CD4-positive, alpha-beta T cell treated with Interleukin-4 for 1 hour (primary cell): ENCODE measurements at regions not wholly inside any gene's neighbourhood (a gene's known extent, or its start where the extent isn't known, plus 50 kb on each side); places are given as distances from the start of the nearest gene placed in this dataset.
A peak's percentile ranks its signal among the peaks of the same experiment; 100 is the strongest.

Experiments
- DNase-seq, 2 donors: peaks; one replicate each; pipeline ENCODE4 v3.0.0-alpha.2; 2020 to 2022

DNA sequence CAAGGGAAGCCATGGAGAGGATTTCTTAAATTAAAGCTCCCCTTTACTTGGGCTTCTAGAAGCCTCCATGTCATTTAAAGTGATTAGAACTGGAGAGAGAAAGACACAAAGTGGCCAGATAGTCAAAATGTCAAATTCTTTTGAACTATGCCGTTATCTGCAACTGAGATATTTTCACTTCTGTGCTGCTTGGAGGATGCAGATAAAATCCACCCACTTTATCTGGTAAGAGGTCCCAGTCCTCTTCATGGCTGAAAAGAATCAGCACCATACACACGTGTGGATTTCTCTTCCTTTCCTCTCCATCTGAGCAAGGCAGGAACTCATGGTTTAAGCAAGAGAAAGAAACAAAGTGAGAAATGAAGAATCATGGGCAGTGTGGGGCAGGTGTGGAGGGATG is 276.9 kb upstream of the RUNX1 start:
- DNase-seq, result no peak

DNA sequence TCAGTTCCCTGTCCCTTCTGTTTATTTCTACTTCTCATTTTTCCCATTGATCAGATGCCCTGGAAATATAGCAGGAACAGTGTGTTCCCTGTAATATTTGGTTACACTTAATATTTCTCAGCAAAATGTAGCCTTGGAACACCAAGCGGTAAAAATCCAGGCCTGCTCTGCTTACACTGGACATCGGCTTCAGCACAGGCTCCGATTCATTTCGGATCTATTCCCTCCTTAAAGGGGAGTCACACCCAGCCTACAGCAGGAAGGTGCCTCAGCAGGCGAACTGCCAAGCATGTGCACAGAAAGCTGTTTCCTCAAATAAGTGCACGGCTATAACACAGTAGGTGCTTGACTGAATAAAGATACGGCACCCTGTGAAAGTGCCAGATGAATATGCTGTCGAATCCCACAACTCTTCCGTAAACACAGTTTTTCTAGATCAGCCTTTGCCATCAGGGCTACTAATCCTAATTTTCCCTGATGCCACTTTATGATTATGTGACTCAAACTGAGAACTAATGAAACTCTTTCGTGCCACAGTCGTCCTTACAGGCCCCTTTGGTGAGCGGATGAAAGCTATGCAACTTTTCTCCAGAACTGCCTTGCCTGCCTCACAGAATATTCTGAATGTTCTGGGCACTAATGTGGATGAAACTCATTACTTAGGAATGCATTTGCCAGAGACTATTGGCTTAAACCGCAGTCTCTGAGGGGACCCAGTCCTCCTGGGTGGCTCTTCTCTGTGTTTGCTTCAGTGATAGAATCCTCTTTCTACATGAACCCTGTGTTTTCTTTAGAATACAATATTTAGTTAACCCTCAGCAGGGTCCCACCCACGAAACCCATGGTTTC is 275.5 kb upstream of the RUNX1 start:
- DNase-seq, result no peak

DNA sequence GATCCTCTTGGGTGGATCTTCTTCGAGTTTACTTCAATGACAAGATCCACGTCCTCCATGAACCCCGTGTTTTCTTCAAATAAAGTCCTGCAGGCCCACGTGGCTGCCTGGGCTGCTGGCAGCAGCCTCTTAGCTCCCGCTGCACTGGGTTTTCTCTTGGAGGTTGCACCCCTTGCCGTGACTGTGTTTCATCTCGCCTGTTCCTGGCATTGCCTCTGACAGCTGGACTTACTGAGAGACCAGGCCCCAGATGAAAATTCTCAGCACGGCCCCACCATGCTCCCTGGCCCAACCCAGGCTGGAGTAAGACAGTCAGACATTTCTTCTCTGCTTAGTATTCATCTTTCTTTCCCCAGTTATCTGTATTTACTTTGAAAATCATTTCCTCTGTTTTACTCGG is 274.8 kb upstream of the RUNX1 start:
- no peak for DNase-seq

DNA sequence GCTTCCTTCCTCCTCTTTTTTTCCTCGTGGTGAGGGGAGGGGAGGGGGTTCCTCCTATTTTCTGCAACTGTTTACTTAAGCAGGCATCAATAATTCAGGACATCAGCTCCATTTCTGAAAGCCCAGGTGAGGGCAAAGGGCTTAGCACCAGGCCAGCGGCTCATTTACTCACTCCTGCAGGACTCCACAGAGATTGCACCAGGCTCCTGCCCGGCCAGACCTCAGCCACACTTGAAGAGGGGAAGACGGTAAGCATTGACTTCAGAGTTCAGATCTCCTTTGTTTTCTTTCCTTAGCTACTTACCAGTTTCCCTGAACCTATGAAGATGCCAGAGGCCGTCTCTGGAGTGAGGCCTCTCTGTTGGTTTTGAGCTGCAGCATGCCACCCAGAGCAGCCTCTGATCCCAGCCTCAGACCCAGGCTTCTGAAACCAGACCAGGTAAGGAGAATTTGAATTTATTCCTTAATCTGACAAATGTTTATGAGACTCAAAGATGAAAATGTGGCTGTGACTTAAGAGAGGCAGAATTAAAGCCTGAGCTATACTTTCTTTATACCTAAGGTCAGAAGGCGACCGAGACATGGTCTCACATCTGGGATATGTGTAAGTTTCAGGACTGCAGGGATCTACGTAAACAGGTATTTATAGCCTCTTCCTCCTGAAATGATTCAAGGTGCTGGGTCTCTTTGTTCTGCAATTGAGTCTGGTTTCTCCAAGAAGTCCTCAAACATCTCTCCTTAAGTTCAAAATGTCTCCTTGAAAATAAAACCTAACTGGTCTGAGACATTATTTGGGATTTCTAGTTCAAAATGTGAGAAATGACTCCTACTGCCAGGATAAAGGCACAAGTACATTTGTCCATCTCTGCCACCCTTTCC is 272.5 kb upstream of the RUNX1 start:
- DNase-seq, result no peak

DNA sequence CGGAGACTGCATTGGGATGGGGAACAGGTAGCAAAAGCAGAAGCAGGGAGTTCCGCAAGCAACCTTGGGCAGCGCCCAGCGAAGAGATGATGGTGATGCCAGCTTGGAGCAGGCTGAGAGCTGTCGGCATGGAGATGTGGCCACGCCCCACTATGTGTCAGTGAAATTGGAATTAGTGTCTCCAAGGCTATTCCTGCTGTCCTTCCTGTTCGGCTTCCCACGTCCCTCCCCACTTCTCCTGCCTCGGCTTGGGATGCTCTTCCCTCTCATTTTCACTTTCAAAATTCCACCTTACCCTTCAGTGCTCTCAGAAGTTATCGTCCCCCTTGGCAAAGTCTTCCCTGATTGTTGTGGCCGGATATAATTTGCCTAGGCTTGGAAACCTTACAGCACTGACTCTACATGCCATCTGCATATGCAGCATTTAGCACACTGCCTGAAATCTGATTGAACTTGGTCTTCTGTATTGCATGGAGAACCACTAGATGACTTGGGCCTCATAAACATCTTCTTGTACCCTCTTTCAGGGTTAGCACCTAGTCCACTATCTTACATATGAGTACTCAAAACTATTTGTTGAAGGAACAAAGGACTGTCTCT is 270.7 kb upstream of the RUNX1 start:
- DNase-seq, result no peak

DNA sequence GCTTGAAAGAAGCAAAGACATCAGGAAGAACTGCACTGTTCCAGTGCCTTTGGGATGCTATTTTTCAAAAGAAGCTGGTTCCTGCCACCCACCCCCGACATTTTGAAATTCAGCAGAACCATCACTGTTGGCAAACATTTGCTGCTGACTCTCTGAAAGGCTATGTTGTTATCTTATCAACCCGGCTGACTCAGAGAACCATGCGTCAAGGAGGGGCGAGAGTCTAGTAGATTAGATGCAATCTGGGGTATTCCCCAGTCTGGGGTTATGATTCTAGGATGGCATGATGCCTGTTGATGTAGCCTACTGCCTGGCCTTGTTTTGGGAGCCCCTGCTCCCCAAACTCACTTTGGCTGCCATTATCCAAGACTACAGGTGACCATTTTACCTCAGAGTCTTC is 267.8 kb upstream of the RUNX1 start:
- DNase-seq, result no peak

DNA sequence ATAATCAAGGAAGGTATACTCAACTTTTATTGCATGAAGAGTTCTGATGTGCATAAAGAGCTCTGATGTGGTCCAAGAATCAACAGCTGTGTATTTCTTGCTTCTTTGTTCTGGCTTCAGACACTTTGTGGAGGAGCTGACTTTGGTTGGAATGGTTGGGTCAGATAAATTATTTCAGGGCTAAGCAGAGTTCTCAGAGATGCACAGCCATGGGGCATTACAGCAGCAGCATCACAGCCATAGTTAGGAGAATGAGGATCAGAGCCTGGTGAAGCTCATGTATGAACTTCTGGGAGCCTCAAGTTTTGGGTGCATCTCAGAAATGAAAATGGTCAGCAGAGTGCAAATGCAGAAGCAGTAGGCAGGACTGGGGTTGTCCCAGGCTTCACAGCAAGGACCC is 267.4 kb upstream of the RUNX1 start:
- DNase-seq, result no peak

DNA sequence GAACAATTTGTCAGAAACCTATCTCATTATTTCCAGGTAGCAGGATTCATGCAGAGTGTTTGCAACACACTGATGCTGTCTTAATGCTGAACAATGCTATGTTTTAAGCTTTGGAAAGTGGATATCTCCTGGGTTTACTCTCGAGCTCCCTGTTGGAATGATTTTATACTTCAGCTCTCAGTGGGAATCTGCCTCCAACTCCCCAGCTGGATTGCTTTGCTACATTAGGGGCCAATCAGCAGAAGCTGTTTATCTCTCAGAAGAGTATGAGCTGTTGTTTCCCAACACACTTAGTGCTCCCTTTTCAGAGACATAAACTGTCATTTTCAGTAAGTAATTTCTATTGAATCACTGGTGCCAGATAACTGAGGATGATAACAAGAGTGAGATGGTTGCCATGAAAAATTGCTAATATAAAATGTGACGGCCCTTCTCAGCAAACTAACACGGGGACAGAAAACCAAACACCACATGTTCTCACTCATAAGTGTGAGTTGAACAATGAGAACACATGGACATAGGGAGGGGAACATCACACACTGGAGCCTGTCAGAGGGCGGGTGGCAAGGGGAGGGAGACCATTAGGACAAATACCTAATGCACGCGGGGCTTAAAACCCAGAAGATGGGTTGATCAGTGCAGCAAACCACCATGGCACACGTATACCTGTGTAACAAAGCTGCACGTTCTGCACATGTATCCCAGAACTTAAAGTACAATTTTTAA is 265.9 kb upstream of the RUNX1 start:
- no peak for DNase-seq

DNA sequence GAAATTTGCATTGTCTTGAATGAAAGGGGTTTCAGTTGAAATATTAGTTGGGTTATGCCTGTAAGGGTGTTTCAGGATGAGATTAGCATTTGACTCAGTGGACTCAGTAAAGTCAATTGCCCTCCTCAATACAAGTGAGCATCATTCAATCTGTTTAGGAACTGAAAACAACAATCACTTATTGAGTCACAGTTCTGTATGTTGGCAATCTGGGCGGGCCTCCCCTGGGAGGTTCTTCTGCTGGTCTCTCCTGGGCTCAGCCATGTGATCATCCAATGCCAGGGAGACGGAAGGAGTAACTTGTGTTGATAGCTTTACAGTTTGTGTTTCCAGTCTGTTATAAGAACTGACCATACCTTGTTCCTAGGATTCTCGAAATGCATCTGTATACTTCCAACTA is 262.9 kb upstream of the RUNX1 start:
- DNase-seq, result no peak

DNA sequence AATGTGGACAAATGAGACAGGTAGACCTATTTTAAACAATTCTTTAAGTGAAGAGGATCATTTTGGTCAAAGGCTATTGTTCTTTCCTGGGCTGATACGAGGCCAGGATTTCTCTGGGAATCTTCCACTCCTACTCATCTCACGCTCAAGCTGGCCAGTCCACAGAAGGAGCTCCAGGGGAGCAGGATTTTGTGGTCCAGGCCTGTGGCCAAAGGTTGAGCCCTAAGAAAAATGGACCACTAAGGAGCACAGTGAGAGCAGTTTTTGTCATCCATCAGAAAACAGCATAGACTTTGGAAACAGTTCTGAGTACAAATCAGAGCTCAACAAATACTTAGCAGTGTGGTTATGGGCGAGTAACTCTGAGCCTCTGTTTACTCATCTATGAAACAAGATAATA is 260.2 kb upstream of the RUNX1 start:
- DNase-seq, result no peak

DNA sequence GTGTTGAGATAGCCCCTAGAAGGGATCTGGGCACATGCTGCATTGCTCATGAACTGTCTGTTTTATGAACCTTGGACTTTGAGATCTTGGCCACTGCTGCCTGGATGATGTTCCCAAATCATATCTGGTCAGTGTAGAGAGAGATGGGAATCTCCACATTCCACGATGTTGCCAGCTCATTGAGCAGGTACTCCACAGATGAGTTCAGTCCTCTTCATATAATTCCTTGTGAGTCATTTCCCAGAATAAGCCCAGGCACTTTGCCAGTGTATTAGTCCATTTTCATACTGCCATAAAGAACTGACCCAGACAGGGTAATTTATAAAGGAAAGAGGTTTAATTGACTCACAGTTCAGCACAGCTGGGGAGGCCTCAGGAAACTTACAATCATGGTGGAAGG is 254.0 kb upstream of the RUNX1 start:
- DNase-seq, result no peak

DNA sequence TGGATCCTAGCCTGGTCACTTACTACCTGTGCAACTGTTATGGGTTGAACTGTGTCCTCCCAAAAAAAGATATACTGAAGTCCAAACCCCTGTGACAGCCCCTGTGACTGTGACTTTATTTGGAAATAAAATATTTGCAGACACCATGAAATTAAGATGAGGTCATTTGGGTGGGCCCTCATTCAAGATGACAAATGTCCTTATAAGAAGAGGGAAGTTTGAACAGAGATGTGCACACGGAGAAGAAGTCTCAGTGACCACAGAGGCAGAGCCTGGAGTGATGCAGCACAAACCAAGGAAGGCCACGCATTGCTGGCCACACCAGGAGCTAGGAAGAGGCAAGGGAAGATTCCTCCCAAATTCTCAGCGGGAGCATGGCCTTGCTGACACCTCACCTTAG is 249.7 kb upstream of the RUNX1 start:
- no peak for DNase-seq

DNA sequence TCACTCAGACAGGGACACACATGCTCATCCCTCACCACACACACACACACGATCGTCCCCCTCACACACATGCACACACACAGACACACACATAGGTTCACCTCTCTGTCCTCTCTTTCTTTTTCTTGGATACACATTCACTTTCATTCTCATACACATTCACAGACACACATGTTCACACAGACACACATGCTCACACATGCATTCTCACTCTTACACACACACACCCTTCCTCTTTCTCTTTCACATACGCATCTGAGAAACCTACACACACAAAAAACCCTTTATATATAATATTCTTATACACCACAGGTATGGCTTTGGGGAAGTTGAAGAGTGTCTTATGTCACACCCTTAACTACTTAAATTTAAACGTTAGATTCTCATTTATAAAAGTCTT is 248.6 kb upstream of the RUNX1 start:
- no peak for DNase-seq

DNA sequence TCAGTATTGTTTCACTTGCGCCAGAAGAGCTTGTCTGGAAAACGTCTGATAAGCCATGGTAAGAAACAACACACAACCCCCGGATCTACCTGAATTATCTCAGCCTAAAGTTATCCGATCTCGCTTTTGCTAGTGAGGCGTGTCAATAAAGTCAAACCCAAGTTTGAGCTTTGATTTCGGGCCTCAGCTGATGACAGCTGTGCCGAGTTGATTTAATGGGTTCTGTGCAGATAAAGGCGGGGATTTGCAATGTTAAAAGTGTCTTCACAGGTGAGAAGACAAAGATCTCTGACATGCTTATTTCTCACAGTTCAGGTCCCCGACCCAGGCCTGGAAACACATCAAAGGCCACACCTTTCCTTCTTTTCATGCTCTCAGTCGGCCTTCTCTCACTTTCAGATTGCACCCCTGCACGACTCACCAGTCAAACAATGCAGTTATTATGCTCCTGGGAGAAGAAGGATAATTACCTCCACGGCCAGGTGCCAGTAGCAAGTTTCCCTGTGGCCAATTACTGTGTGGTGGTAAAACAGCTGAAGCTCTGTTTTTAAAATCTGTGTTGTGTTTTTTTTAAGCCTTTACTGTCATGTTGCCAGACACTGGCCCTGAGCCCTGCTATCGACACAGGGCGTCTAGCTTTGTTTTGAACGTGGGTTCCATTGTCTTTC is 245.3 kb upstream of the RUNX1 start:
- no peak for DNase-seq

DNA sequence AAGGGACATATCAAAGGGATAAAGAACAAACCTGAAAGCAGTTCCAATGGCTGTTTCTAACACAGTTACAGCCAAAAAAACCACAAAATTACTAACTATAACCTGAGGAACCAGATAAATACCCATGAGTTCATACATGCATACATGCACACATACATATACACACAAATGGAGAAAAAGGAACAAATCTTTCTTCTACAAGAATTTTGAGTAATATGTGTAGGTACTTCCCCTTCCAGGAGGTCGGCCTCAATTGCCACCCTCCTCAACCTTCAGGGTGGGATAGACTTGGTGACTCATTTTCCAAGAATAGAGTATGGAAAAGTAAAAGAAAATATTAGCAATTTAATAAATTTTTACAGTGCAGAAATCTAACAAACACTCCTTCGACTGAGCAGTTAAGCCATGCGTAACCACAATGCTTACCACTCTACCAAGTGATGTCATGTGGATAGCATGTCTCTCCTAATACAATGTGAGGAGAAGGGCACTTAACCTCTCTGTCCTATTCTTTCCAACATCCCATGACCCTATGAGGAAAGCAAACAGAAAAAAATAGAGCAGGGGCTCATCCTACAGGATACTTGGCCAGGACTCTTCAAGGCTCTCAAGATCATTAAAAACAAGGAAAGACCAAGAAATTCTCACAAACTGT is 243.0 kb upstream of the RUNX1 start:
- DNase-seq, result no peak

DNA sequence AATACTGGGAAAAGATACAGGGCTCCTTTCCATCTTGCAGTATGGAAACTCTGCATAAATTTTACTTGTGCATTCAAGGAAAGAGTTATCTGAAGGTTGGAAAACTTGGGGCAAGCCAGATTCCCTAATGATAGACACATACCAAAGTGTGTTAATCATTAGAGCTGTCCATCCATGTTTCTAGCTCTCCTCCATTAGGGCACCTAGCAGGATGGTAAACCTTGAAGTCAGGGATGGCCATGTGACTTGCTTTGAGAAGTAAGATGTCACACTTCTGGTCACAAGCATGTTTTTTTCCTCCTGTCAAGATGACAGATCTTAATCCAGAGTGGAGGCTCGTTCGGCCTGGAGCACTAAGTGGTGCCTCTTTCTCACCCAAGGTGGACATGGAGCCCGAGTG is 241.9 kb upstream of the RUNX1 start:
- no peak for DNase-seq

DNA sequence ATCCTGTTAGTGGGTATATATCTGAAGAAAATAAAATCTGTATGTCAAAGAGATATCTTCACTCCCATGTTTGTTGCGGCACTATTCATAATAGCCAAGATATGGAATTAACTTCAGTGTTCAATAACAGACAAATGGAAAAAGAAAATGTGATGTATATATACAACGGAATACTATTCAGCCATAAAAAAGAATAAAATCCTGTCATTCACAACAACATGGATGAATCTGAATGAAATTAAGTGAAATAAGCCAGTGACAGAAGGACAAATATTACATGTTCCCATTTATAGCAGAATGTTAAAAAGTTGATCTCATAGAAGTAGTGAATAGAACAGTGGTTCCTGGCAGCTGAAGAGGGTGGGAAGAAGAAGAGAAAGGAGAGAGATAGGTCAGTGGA is 239.1 kb upstream of the RUNX1 start:
- no peak for DNase-seq

DNA sequence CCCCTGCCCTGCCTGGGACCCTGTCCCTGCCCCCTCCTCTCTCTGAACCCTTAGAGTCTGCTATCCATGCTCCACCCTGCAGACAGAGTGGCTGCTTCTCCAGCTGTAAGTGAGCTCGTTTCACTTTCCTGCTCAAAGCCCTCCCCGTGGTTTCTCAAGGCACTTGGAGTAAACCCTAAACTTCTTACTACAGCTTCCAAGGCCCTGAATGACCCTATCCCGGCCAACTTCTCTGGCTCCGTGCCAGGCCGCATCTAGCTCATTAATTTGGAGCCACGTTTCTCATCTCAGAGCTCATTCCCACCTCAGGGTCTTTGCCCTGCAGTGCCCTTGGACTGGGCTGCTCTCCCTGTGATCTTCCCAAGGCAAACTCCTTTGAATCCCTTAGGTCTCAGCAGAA is 235.1 kb upstream of the RUNX1 start:
- DNase-seq, result no peak

DNA sequence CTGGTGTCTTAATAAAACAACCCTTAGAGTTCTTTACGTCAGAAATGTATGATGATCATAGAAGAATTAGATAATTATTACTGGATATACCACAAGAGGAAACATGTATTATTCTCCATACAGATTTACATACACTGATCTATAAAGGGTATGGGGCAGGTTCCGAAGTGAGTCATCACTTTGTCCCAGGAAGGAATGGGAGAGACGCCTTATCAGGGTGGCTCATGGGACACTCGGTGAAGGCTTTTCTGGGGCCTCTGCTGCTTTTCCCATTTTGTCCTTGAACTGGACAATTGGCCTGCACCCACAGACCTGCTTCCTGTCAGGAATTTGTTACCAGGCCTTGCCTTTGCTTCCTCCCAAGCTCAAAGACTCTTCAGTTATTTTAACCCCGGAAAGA is 233.8 kb upstream of the RUNX1 start:
- no peak for DNase-seq

DNA sequence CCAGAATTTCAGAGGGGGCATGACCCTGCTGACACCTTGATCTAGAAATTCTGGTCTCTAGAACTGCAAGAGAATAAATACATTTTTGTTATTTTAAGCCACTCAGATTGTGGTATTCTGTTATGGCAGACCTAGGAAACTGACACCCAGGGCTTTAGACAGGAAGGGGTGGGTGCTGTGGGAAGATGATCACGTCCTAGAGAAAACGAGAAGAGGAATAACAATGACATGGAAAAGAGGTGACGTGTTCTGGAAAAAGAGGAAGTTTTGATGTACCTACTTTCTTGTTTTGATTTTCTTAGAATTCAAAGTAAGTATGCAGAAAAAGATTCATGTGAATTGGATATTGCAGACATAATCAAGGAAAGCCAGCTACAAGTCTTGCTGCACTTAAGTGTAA is 232.9 kb upstream of the RUNX1 start:
- DNase-seq, result peak in 1 of 2 donors; percentile 6

DNA sequence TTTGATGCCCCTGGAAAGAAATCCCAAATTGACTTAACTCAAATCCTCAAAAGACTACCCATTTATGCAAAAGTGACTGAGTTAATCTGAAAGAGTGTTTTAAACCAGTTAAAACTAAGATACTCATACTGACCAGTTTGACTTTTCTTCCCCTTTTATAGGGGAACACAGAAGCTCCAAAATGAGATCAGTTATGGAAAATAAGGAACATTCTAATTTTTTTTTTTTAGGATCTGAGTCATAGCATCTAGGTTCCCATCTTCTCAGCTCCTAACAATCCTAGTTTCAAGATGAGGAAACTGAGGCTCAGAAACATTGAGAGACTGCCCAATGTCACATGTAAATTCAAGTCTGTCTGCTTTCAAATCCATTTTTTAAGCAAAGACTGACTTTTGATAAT is 231.1 kb upstream of the RUNX1 start:
- DNase-seq, result no peak

DNA sequence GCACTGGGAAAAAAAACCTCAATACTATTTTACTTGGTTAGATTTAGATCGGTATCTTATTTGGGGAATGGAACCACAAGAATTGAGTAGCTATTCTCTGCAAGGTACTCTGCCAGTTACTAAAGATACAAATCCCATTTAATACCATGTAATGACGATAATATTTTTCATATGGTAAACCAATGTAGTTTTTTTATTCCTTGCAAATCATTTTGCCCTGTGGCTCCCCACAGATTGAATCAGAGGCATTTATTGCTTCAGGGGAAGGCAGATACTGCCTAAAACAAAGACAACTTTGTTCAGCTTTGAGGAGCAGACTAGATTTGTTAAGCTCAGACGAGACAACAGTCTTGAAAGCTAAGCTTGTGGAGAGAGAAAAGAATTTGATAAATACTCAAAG is 226.7 kb upstream of the RUNX1 start:
- no peak for DNase-seq
